CD8-positive, alpha-beta memory T cell (primary cell): ENCODE measurements at regions not wholly inside any gene's neighbourhood (a gene's known extent, or its start where the extent isn't known, plus 50 kb on each side); places are given as distances from the start of the nearest gene placed in this dataset.

Source experiments
- CTCF ChIA-PET: fragments of 350-600 bp; sonication (Branson Sonifier 250); formaldehyde crosslinking; loops from one replicate; lab custom pipeline; 2021; ENCODE audit warnings: antibody characterized with exemption; lab: Charles Lee
- POLR2A ChIA-PET: fragments of 350-600 bp; sonication (Branson Sonifier 250); formaldehyde crosslinking; loops from one replicate; lab custom pipeline; 2021; ENCODE audit warnings: antibody characterized with exemption; lab: Charles Lee
- DNase-seq, 5 donors: peaks; one replicate each; pipeline versions ENCODE4 v3.0.0 to v3.0.0-alpha.2; 2020 to 2022; ENCODE audit warnings: mixed read lengths in 1 of 5
- H3K27ac ChIP-seq: one replicate; pipeline ENCODE4 v1.7.0; 2013; ENCODE audit warnings: low read depth, mild to moderate bottlenecking, low read length, moderate library complexity
- H3K27me3 ChIP-seq: 2 replicates; pipeline ENCODE4 v1.7.0; 2013; ENCODE audit warnings: low read length, mild to moderate bottlenecking; ENCODE audit not compliant: insufficient read depth, poor library complexity, severe bottlenecking
- H3K36me3 ChIP-seq: 2 replicates; pipeline ENCODE4 v1.7.0; 2013; ENCODE audit warnings: mild to moderate bottlenecking, low read length, moderate library complexity; ENCODE audit not compliant: insufficient read depth
- H3K4me1 ChIP-seq: 2 replicates; pipeline ENCODE4 v1.7.0; 2013; ENCODE audit warnings: mild to moderate bottlenecking, low read length, moderate library complexity; ENCODE audit not compliant: insufficient read depth
- H3K4me3 ChIP-seq: 2 replicates; pipeline ENCODE4 v1.7.0; 2013; ENCODE audit warnings: mild to moderate bottlenecking, low read length
- H3K9me3 ChIP-seq: 2 replicates; pipeline ENCODE4 v1.7.0; 2013; ENCODE audit warnings: mild to moderate bottlenecking, low read length
- H3K27ac Mint-ChIP-seq, 8 donors: one replicate each; pipeline ENCODE4 v1.8.0; 2020 to 2021; ENCODE audit warnings: mixed read lengths in 8 of 8, mild to moderate bottlenecking in 6 of 8, inconsistent platforms in 3 of 8, moderate library complexity in 3 of 8
- H3K27me3 Mint-ChIP-seq, 2 donors: one replicate each; pipeline ENCODE4 v1.8.0; 2020 to 2021; ENCODE audit warnings: mixed read lengths in 2 of 2, mild to moderate bottlenecking in 1 of 2, moderate library complexity in 1 of 2
- H3K36me3 Mint-ChIP-seq, 3 donors: one replicate each; pipeline ENCODE4 v1.8.0; 2020 to 2021; ENCODE audit warnings: mixed read lengths in 3 of 3, inconsistent platforms in 1 of 3, mild to moderate bottlenecking in 1 of 3
- H3K4me1 Mint-ChIP-seq, 3 donors: one replicate each; pipeline ENCODE4 v1.8.0; 2020 to 2021; ENCODE audit warnings: mixed read lengths in 3 of 3, inconsistent platforms in 1 of 3, mild to moderate bottlenecking in 1 of 3
- H3K4me3 Mint-ChIP-seq, 7 donors: one replicate each; pipeline ENCODE4 v1.8.0; 2020 to 2021; ENCODE audit warnings: mixed read lengths in 7 of 7, mild to moderate bottlenecking in 6 of 7, moderate library complexity in 4 of 7, inconsistent platforms in 2 of 7
- H3K9me3 Mint-ChIP-seq, 5 donors: one replicate each; pipeline ENCODE4 v1.8.0; 2020 to 2022; ENCODE audit warnings: mixed read lengths in 5 of 5, mild to moderate bottlenecking in 3 of 5, moderate library complexity in 2 of 5, inconsistent platforms in 1 of 5

DNA sequence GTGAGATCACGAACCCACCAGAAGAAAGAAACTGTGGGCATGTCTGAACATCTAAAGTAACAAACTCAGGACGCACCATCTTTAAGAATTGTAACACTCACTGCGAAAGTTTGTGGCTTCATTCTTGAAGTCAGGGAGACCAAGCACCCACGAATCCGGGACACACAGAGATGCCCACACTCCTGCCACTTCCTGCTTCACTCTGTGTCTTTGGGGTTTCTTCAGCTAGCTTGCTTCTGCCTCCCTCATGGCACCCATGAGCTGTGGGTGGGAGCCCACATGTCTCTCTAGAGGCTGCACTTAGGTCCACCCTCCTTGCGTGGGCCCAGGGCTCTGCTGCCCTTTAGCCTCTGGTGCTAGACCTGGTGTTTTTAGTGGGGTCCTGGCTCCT is 61.2 kb upstream of the CNOT6 start:
- no peaks in the 10 kb centered on the region for H3K36me3 Mint-ChIP-seq
- ChIA-PET CTCF (no interaction called here), POLR2A (no interaction called here)
- no peaks in the 10 kb centered on the region for H3K9me3 Mint-ChIP-seq
- no peaks in the 10 kb centered on the region for H3K36me3 ChIP-seq
- peaks cover 6 to 11% (median 10%) of the 10 kb centered on the region in 3 donors for H3K4me1 Mint-ChIP-seq
- peak overlapping the region in 4 of 8 donors; percentile 3 to 55 (median 30) for H3K27ac Mint-ChIP-seq
- no peak for DNase-seq
- H3K9me3 ChIP-seq: no peaks in the 10 kb centered on the region
- H3K27me3 Mint-ChIP-seq: peaks cover 4 to 14% of the 10 kb centered on the region in 2 donors
- H3K4me3 Mint-ChIP-seq: peak overlapping the region in 1 of 7 donors; percentile 49
- H3K27me3 ChIP-seq: no peaks in the 10 kb centered on the region
- H3K4me1 ChIP-seq: no peaks in the 10 kb centered on the region
- no peak overlapping the region for H3K4me3 ChIP-seq
- H3K27ac ChIP-seq: no peak overlapping the region

DNA sequence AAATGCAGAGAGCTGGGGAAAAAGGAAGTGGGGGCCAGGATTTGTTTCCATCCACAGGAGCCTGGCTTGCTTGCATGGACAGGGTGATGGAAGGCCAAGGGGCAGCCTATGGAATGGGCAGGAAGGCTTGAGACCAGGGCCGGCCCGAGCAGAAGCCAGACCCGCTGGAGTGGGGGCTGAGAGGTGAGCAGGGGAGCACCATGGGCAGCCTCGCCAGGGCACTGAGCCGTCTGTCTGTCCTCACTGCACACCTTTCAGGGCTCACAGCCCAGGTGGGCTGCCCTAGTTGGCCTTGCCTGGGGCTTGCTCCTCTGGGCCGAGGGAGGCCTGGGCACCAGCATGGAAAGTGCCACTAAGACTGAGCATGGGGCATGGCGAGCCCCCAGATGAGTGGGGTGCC is 58.6 kb upstream of the CNOT6 start:
- POLR2A ChIA-PET: no interaction called here
- peaks cover 6 to 15% (median 10%) of the 10 kb centered on the region in 3 donors for H3K4me1 Mint-ChIP-seq
- H3K9me3 Mint-ChIP-seq: no peaks in the 10 kb centered on the region
- no peak overlapping the region for H3K4me3 ChIP-seq
- H3K9me3 ChIP-seq: no peaks in the 10 kb centered on the region
- no peak overlapping the region for H3K27ac ChIP-seq
- DNase-seq: no peak
- CTCF ChIA-PET: no interaction called here
- H3K27me3 Mint-ChIP-seq: peaks cover 8 to 23% of the 10 kb centered on the region in 2 donors
- H3K27me3 ChIP-seq: no peaks in the 10 kb centered on the region
- peaks cover 0 to 2% (median 0%) of the 10 kb centered on the region in 3 donors for H3K36me3 Mint-ChIP-seq
- no peak overlapping the region for H3K4me3 Mint-ChIP-seq
- H3K4me1 ChIP-seq: no peaks in the 10 kb centered on the region
- no peak overlapping the region for H3K27ac Mint-ChIP-seq
- no peaks in the 10 kb centered on the region for H3K36me3 ChIP-seq

DNA sequence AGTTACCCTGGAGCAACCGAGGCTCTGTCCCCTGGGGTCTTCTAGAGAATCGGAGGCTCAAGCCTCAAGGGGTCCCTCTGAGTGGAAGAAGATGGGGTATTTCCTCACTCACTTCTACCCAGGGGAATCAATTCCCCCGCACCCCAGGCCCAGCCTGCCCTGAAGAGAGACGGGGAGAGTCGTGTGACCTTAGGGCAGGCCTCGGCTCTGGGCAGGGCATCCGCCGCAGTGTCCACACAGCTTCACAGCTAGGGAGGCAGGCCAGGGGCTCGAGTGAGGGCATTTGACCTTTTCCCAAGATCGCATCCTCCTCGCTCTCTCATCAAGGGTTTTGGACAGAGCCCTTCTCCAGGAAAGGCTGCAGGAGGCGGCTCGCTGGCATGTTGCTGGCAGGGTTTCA is 57.9 kb upstream of the CNOT6 start:
- no peak overlapping the region for H3K27ac ChIP-seq
- Mint-ChIP-seq H3K27ac (no peak overlapping the region), H3K9me3 (no peaks in the 10 kb centered on the region), H3K4me3 (no peak overlapping the region), H3K27me3 (peaks cover 5 to 25% of the 10 kb centered on the region in 2 donors), H3K4me1 (peaks cover 6 to 15% (median 10%) of the 10 kb centered on the region in 3 donors), H3K36me3 (peaks cover 0 to 2% (median 0%) of the 10 kb centered on the region in 3 donors)
- POLR2A ChIA-PET: no interaction called here
- no peaks in the 10 kb centered on the region for H3K27me3 ChIP-seq
- H3K36me3 ChIP-seq: no peaks in the 10 kb centered on the region
- no peak overlapping the region for H3K4me3 ChIP-seq
- no peak for DNase-seq
- CTCF ChIA-PET: no interaction called here
- H3K9me3 ChIP-seq: no peaks in the 10 kb centered on the region
- no peaks in the 10 kb centered on the region for H3K4me1 ChIP-seq

DNA sequence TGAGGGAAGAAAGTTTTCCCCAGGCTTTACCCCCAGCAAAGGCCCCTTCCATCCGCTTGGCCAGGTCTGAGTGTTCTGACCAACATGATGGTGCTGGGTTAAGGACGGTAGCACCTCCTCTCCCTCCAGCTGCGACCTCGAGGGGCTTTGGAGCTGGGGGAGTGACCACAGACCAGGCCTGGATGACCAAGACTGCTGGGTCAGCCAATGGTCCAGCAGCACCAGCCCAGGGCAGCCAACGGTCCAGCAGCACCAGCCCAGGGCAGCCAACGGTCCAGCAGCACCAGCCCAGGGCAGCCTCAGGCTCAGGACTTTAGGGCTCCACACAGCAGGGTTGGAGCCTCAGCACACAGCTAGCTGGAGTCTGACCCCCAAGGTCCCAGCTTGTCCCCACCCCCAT is 57.2 kb upstream of the CNOT6 start:
- peaks cover 9 to 25% of the 10 kb centered on the region in 2 donors for H3K27me3 Mint-ChIP-seq
- Histone ChIP-seq H3K9me3 (no peaks in the 10 kb centered on the region), H3K4me3 (no peak overlapping the region), H3K27me3 (no peaks in the 10 kb centered on the region), H3K27ac (no peak overlapping the region), H3K4me1 (no peaks in the 10 kb centered on the region), H3K36me3 (no peaks in the 10 kb centered on the region)
- peaks cover 6 to 15% (median 10%) of the 10 kb centered on the region in 3 donors for H3K4me1 Mint-ChIP-seq
- H3K36me3 Mint-ChIP-seq: peaks cover 0 to 2% (median 0%) of the 10 kb centered on the region in 3 donors
- no peak for DNase-seq
- CTCF ChIA-PET: no interaction called here
- no peaks in the 10 kb centered on the region for H3K9me3 Mint-ChIP-seq
- H3K4me3 Mint-ChIP-seq: no peak overlapping the region
- no peak overlapping the region for H3K27ac Mint-ChIP-seq
- POLR2A ChIA-PET: no interaction called here

DNA sequence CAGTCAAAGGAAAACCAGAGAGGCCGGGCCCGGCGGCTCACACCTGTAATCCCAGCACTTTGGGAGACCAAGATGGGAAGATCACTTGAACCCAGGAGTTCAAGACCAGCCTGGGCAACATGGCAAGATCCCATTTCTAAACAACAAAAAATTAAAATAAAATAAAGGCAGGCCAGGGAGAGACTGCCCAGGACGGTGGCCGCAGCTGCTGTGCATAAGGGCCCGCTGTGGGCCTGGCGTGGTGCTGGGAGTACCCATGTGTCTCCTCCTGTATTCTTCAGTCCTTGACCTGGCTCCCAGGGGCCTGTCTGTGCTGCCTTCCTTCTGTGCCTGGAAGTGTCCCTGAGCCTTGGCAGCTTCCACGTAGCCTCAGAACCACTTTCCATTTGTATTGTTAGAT is 56.8 kb upstream of the CNOT6 start:
- Mint-ChIP-seq H3K9me3 (no peaks in the 10 kb centered on the region), H3K27me3 (peaks cover 9 to 25% of the 10 kb centered on the region in 2 donors), H3K36me3 (peaks cover 0 to 2% (median 0%) of the 10 kb centered on the region in 3 donors), H3K27ac (no peak overlapping the region), H3K4me1 (peaks cover 6 to 15% (median 10%) of the 10 kb centered on the region in 3 donors), H3K4me3 (no peak overlapping the region)
- no peaks in the 10 kb centered on the region for H3K9me3 ChIP-seq
- no peak overlapping the region for H3K27ac ChIP-seq
- no peaks in the 10 kb centered on the region for H3K36me3 ChIP-seq
- H3K4me3 ChIP-seq: no peak overlapping the region
- ChIA-PET POLR2A (no interaction called here), CTCF (no interaction called here)
- H3K27me3 ChIP-seq: no peaks in the 10 kb centered on the region
- DNase-seq: no peak
- H3K4me1 ChIP-seq: no peaks in the 10 kb centered on the region

DNA sequence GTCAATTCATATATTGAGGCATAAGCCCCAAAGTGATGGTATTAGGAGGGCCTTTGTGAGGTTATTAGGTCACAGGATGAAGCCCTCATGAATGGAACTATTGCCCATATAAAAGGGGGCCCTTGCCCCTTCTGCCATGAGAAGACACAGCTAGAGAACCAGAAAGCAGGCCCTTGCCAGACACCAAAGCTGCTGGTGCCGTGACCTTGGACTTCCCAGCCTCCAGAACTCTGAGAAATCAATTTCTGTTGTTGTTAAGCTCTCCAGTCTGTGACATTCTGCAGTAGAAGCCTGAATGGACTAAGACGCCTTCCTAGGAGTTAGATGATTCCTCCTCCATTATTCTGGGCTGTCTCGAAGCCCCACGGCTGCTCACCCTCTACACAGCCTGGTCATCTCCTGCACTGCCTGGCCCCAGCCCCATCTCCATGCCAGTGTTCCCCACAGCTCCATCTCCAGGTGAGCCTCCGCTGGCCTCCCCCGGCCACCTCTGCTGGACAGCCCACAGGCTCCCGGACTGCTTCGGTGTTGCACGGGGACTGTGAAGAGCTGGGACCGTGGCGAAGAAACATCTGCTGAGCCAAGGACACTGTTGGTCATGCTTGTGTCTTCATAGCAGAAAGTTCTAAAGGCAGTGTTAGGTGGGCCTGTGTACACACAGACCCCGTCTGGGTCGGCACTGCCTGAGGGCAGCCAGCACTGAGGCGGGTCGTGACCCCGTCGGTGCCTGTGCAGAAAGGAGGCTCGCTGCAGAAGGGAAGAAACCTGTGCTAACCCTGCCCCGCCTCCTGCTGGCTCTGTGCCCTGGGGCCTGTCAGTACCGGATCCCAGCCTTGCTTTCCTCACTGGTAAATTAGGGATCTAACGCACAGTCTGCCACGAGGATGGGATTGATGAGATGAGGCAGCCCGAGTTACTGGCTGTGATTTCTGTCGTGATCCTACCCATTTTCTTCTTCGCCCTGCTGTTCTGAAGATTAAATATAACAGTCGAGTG is 55.1 kb upstream of the CNOT6 start:
- H3K4me3 Mint-ChIP-seq: no peak overlapping the region
- POLR2A ChIA-PET: no interaction called here
- H3K9me3 Mint-ChIP-seq: peaks cover 0 to 3% (median 2%) of the 10 kb centered on the region in 5 donors
- Histone ChIP-seq H3K27ac (no peak overlapping the region), H3K9me3 (no peaks in the 10 kb centered on the region), H3K27me3 (no peaks in the 10 kb centered on the region), H3K36me3 (no peaks in the 10 kb centered on the region), H3K4me1 (no peaks in the 10 kb centered on the region), H3K4me3 (no peak overlapping the region)
- peaks cover 10 to 25% of the 10 kb centered on the region in 2 donors for H3K27me3 Mint-ChIP-seq
- peaks cover 0 to 4% (median 0%) of the 10 kb centered on the region in 3 donors for H3K4me1 Mint-ChIP-seq
- peak overlapping the region in 1 of 8 donors; percentile 54 for H3K27ac Mint-ChIP-seq
- no peak for DNase-seq
- CTCF ChIA-PET: no interaction called here
- peaks cover 0 to 2% (median 0%) of the 10 kb centered on the region in 3 donors for H3K36me3 Mint-ChIP-seq

DNA sequence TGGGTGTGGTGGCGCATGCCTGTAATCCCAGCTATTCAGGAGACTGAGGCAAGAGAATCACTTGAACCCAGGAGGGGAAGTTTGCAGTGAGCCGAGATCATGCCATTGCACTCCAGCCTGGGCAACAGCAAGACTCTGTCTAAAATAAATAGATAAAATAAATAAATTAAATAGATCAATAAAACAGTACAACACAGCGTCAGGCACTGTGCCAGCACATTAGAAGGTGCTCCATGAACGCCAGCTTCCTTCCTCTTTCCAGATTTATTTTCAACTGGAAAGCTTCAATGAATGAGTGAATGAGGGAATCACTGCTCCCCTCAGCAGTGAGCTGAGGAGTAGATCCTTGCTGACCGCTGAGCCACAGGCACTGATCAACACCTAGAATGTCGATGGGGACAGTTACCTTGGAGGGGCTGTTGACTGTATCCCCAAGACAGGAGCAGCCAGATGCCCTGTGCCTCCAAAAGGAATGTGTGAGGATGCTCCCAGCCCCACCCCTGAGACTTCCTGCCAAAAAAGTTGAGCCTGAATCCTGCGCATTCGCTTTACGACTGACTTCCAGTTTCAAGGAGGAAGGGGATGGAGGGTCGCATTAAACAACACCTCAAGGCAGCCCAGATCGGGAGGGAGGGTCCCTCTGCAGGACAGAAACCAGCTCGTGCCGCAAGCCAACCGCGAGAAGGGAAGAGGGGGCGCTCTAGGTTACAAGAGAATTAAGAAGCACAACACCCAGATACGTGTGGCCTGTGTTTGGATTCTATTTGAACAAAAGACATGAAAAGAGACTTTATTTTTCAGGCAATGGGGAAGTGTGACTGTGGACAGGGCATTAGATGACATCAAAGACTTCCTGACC is 54.0 kb upstream of the CNOT6 start:
- H3K27ac ChIP-seq: no peak overlapping the region
- peaks cover 0 to 5% (median 2%) of the 10 kb centered on the region in 3 donors for H3K36me3 Mint-ChIP-seq
- CTCF ChIA-PET: no interaction called here

More for the DNA sequence above, 54.0 kb upstream of the CNOT6 start:
- H3K27ac Mint-ChIP-seq: no peak overlapping the region
- Histone ChIP-seq H3K9me3 (no peaks in the 10 kb centered on the region), H3K27me3 (no peaks in the 10 kb centered on the region), H3K4me3 (no peak overlapping the region), H3K36me3 (no peaks in the 10 kb centered on the region), H3K4me1 (no peaks in the 10 kb centered on the region)
- peaks cover 14 to 24% of the 10 kb centered on the region in 2 donors for H3K27me3 Mint-ChIP-seq
- POLR2A ChIA-PET: no interaction called here
- H3K4me3 Mint-ChIP-seq: no peak overlapping the region
- no peak for DNase-seq
- H3K9me3 Mint-ChIP-seq: peaks cover 9 to 11% (median 10%) of the 10 kb centered on the region in 5 donors
- peaks cover 0 to 4% (median 0%) of the 10 kb centered on the region in 3 donors for H3K4me1 Mint-ChIP-seq
